HFF-Myc (cell line): ENCODE measurements at regions not wholly inside any gene's neighbourhood (a gene's known extent, or its start where the extent isn't known, plus 50 kb on each side); places are given as distances from the start of the nearest gene placed in this dataset.

Source experiments
- DNase-seq: peaks from one replicate; pipeline ENCODE4 v3.0.0-alpha.2; 2011; ENCODE audit warnings: low read depth; ENCODE audit errors: extremely low read depth
- H3K4me3 ChIP-seq: replicated peaks from 2 replicates; pipeline ENCODE4 v1.5.1; 2011; ENCODE audit warnings: low read depth, mild to moderate bottlenecking, control low read depth, low read length
- CTCF ChIP-seq: IDR thresholded peaks from 2 replicates; pipeline ENCODE4 v1.5.1; 2012; ENCODE audit warnings: mild to moderate bottlenecking, low read depth, low read length, control low read depth; ENCODE audit errors: missing control alignments

- no peak for DNase-seq
- no peak overlapping the region for H3K4me3 ChIP-seq
- TF ChIP-seq CTCF, result no peak
These were observed 55.8 kb upstream of the RC3H1 start for GRCh38 chr1:174077749-174078490.

GRCh38 chr1:174075245-174075692 lies 53.1 kb upstream of the RC3H1 start:
- DNase-seq, result no peak
- H3K4me3 ChIP-seq, result no peak overlapping the region
- no peak for TF ChIP-seq CTCF

GRCh38 chr1:174074757-174075156 lies 52.6 kb upstream of the RC3H1 start:
- peak; percentile 4 for TF ChIP-seq CTCF
- no peak overlapping the region for H3K4me3 ChIP-seq
- DNase-seq, result peak; percentile 2

GRCh38 chr1:174072581-174072980 lies 50.4 kb upstream of the RC3H1 start:
- H3K4me3 ChIP-seq, result no peak overlapping the region
- DNase-seq, result no peak
- TF ChIP-seq CTCF, result no peak
